Kidney (tissue), 13 donors: ENCODE measurements at regions not wholly inside any gene's neighbourhood (a gene's known extent, or its start where the extent isn't known, plus 50 kb on each side); places are given as distances from the start of the nearest gene placed in this dataset.

ENCODE experiments used
- DNase-seq, 5 donors: peaks; one replicate each; pipeline ENCODE4 v3.0.0-alpha.2; 2013 to 2020
- FAIRE-seq: peaks from 2 replicates; lab custom pipeline; 2012; peaks lifted over from hg19 to GRCh38; lab: Jason Lieb, UNC
- H3K27ac ChIP-seq, 2 donors: one replicate each; pipeline ENCODE4 v1.7.0; 2013; ENCODE audit warnings: low read depth in 2 of 2, low read length in 2 of 2, inconsistent platforms in 1 of 2
- H3K27me3 ChIP-seq: one replicate; pipeline ENCODE4 v1.7.1; 2013; ENCODE audit warnings: low read length, inconsistent platforms; ENCODE audit not compliant: control insufficient read depth, insufficient read depth
- H3K36me3 ChIP-seq, 3 donors: one replicate each; pipeline versions ENCODE4 v1.7.0 to v1.7.1; 2013; ENCODE audit warnings: low read length in 3 of 3, control low read depth in 1 of 3, inconsistent platforms in 1 of 3; ENCODE audit not compliant: insufficient read depth in 3 of 3, control insufficient read depth in 2 of 3
- H3K4me1 ChIP-seq, 3 donors: one replicate each; pipeline versions ENCODE4 v1.7.0 to v1.7.1; 2013; ENCODE audit warnings: low read length in 3 of 3, inconsistent platforms in 1 of 3, low read depth in 1 of 3; ENCODE audit not compliant: control insufficient read depth in 2 of 3, insufficient read depth in 2 of 3
- H3K4me3 ChIP-seq, 3 donors: one replicate each; pipeline versions ENCODE4 v1.7.0 to v1.8.1; 2013; ENCODE audit warnings: low read length in 3 of 3, control low read depth in 1 of 3, inconsistent platforms in 1 of 3
- H3K9ac ChIP-seq, 3 donors: one replicate each; pipeline versions ENCODE4 v1.7.0 to v1.7.1; 2013; ENCODE audit warnings: low read length in 3 of 3, control low read depth in 1 of 3, inconsistent platforms in 1 of 3
- H3K9me3 ChIP-seq, 3 donors: one replicate each; pipeline versions ENCODE4 v1.7.0 to v1.7.1; 2013; ENCODE audit warnings: low read length in 3 of 3, control low read depth in 1 of 3, inconsistent platforms in 1 of 3; ENCODE audit not compliant: control insufficient read depth in 2 of 3, insufficient read depth in 1 of 3
- CTCF ChIP-seq: IDR thresholded peaks from 3 replicates; pipeline ENCODE4 v1.5.1; 2012; ENCODE audit warnings: mild to moderate bottlenecking, moderate library complexity, borderline replicate concordance; ENCODE audit not compliant: insufficient read depth; ENCODE audit errors: extremely low read depth
- intact Hi-C: fragments of 100-400 bp; cut with DNase I; formaldehyde crosslinking; loops from one replicate; pipeline ENCODE4 v1.11.1; 2022
- donor health status: control.
- donor health status: control.
- donor health status: control.
- donor health status: control.
- donor health status: control.
- donor health status: DM: yes; HTN: yes; CAD: no.
- donor health status: Normal renal cell carcinoma (clear cell type).

DNA sequence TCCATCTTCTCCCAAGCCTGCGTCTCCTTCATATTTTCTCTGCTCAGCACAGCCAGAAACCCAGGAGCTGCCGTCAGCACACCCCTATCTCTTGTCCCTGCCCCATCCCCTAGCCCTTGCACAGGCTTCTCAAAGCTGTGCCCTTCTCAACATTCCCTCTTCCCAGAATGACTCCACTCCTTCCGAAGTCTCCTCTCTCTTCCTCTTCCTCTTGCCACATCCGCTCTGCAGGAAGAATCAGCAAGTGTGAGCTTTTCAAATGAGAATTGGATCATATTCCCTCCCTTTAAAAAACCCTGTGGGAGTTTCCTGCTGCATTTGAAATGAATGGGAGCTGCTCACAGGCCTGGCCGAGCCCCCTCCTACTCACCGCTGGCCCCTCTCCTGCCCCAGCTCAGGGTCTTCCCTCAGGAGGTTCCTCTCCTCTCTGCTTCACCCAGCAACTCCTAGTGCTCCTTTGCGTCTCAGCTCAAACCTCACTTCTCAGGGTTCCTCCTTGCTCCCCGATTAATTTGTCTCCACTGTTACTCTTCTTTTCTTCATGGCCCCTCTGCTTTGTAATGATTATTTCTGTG, 528.5 kb upstream of the CCDC196 start:
- DNase-seq = no peak
- H3K36me3 ChIP-seq = no peaks in the 10 kb centered on the region
- H3K9me3 ChIP-seq = no peaks in the 10 kb centered on the region
- no peaks in the 10 kb centered on the region for H3K27me3 ChIP-seq
- intact Hi-C loops = no loop called here
- H3K4me1 ChIP-seq = no peaks in the 10 kb centered on the region
- TF ChIP-seq CTCF = no peak
- no peak overlapping the region for H3K4me3 ChIP-seq
- no peak overlapping the region for H3K27ac ChIP-seq
- no peak for FAIRE-seq
- no peak overlapping the region for H3K9ac ChIP-seq

DNA sequence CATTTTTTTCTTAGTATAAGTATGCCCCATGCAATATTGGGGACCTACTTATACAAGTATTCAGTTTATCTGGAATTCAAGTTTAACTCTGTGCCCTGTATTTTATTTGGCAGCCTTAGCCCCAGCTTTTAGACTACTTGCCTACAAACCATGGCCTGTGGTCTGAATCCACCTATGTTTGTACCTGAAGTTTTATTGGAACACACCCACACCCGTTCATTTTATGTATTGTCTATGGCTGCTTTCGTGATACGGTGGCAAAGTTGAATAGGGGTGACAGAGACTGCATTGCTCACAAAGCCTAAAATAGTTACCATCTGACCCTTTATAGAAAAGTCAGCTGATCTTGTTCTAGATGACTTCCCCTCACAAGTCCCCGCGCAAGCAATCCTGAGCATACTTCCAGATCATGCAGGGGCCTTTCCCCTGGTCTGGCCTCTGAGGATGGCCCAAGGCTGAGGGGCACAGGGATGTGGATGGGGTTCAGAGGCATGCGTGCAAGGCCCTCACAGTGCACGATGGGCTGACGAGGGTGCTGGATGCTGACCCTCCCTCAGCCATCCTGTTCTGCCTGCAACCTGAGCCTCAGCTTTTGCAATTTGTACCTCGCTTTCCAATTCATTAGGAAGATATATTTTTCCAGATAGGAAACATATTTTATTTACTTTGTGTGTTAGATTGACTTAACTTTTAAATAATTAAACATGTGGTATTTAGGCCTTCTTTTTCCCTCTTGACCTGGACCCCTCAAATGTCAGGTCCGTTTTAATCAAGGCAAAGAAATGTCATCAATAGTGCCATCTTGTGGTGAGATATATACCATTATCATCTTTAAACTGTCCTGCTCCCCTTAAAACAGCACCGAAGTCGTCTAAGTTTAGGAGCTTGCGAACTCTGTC, 527.3 kb upstream of the CCDC196 start:
- no peak overlapping the region for H3K4me3 ChIP-seq
- intact Hi-C loops = no loop called here
- DNase-seq = peak in 2 of 5 donors; percentile 63 to 66
- H3K4me1 ChIP-seq = no peaks in the 10 kb centered on the region
- H3K27me3 ChIP-seq = no peaks in the 10 kb centered on the region
- H3K36me3 ChIP-seq = no peaks in the 10 kb centered on the region
- no peaks in the 10 kb centered on the region for H3K9me3 ChIP-seq
- FAIRE-seq = peak; percentile 15
- H3K9ac ChIP-seq = no peak overlapping the region
- no peak overlapping the region for H3K27ac ChIP-seq
- peak; percentile 30 for TF ChIP-seq CTCF

GRCh38 chr14:65959563-65960024, 526.6 kb upstream of the CCDC196 start:
- intact Hi-C loops = no loop called here
- H3K4me3 ChIP-seq = no peak overlapping the region
- H3K36me3 ChIP-seq = no peaks in the 10 kb centered on the region
- FAIRE-seq = no peak
- H3K9ac ChIP-seq = no peak overlapping the region
- no peaks in the 10 kb centered on the region for H3K4me1 ChIP-seq
- H3K9me3 ChIP-seq = no peaks in the 10 kb centered on the region
- H3K27ac ChIP-seq = no peak overlapping the region
- H3K27me3 ChIP-seq = no peaks in the 10 kb centered on the region
- DNase-seq = no peak
- no peak for TF ChIP-seq CTCF
